ENCODE measurements at regions not wholly inside any gene's neighbourhood (a gene's known extent, or its start where the extent isn't known, plus 50 kb on each side); places are given as distances from the start of the nearest gene placed in this dataset.

DNA sequence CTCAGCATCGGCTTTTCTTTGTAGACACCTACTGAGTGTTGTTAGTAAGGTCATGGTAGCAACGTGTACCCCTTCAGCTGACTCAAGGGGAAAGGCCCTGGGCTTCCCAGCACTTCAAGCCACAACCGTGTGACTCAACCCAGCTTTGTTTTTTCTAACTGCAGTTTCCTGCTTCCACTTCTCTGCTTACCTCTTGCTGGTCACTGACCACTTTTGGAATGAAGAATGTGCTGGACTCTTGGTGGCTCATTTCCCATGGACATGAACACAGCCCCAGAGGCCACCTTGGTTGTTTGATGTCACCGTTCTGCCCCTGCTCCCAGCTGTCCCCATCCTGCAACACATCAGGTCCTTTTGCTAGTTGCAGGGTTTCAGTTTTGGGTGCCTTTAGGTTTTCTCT, 69.5 kb upstream of the ZNF438 start:
- Histone ChIP-seq H3K27me3 (replicated peaks; ENCODE audit: control insufficient read depth, insufficient read depth, low read length) (no peaks in the 10 kb centered on the region), H3K4me3 (ENCODE audit: low read length) (no peak overlapping the region), H3K36me3 (ENCODE audit: control insufficient read depth, insufficient read depth, low read length, severe bottlenecking) (no peaks in the 10 kb centered on the region), H3K9me3 (ENCODE audit: control insufficient read depth, low read length) (no peaks in the 10 kb centered on the region), H3K9ac (ENCODE audit: low read length) (no peak overlapping the region), H3K4me1 (ENCODE audit: control insufficient read depth, insufficient read depth, low read length) (peaks cover 12% of the 10 kb centered on the region)
- peak; percentile 60 for DNase-seq (ENCODE audit: low read depth)

DNA sequence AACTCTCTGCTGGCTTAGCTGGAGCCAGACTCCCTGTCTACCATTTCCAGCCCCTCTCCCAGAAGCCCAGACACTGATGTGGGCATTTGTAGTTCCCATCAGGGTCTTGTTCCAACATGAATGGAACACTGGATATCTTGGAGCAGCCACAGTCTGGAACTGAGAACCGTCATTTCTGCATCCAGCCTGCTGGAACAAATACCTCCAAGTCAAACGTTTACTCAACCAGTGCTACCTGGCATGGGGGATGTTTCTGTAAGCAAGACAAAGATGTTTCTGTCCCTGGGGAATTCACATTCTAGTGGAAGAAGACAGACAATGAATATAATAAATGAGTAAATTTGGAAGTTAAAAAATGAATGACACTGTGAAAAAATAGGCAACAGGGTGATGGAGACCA, 70.8 kb upstream of the ZNF438 start:
- DNase-seq (ENCODE audit: low read depth) = no peak
- H3K4me3 ChIP-seq (ENCODE audit: low read length) = no peak overlapping the region
- no peaks in the 10 kb centered on the region for H3K36me3 ChIP-seq (ENCODE audit: control insufficient read depth, insufficient read depth, low read length, severe bottlenecking)
- no peak overlapping the region for H3K9ac ChIP-seq (ENCODE audit: low read length)
- H3K9me3 ChIP-seq (ENCODE audit: control insufficient read depth, low read length) = no peaks in the 10 kb centered on the region
- H3K27me3 ChIP-seq (replicated peaks; ENCODE audit: control insufficient read depth, insufficient read depth, low read length) = no peaks in the 10 kb centered on the region
- peaks cover 12% of the 10 kb centered on the region for H3K4me1 ChIP-seq (ENCODE audit: control insufficient read depth, insufficient read depth, low read length)

DNA sequence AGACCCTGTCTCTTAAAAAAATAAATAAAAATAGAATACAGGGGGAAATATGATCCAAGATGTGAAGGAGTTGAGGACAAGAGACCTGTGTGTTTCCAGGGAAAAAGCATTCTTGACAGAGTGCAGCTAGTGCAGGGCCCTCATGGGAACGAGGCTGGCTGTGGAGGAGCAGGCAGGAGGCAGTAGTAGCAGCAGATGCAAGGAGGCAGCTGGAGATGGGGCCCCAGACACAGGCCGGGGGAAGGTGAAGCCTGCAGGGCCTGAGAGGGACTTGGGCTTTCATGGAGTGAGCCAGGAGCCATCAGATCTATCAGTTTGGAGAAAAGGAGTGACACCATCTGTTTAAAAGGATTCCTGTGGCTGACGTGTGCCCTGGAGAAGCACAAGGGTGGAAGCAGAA, 71.4 kb upstream of the ZNF438 start:
- H3K9ac ChIP-seq (ENCODE audit: low read length) = no peak overlapping the region
- no peak for DNase-seq (ENCODE audit: low read depth)

GRCh38 chr10:31112961-31113360, 81.3 kb upstream of the ZNF438 start:
- no peaks in the 10 kb centered on the region for H3K27me3 ChIP-seq (replicated peaks; ENCODE audit: control insufficient read depth, insufficient read depth, low read length)
- peaks cover 3% of the 10 kb centered on the region for H3K4me1 ChIP-seq (ENCODE audit: control insufficient read depth, insufficient read depth, low read length)
- peaks cover 6% of the 10 kb centered on the region for H3K9me3 ChIP-seq (ENCODE audit: control insufficient read depth, low read length)
- no peaks in the 10 kb centered on the region for H3K36me3 ChIP-seq (ENCODE audit: control insufficient read depth, insufficient read depth, low read length, severe bottlenecking)
- no peak overlapping the region for H3K9ac ChIP-seq (ENCODE audit: low read length)
- no peak overlapping the region for H3K4me3 ChIP-seq (ENCODE audit: low read length)
- DNase-seq (ENCODE audit: low read depth) = no peak

More for the DNA sequence above, 71.4 kb upstream of the ZNF438 start:
- Histone ChIP-seq H3K27me3 (replicated peaks; ENCODE audit: control insufficient read depth, insufficient read depth, low read length) (no peaks in the 10 kb centered on the region), H3K9me3 (ENCODE audit: control insufficient read depth, low read length) (no peaks in the 10 kb centered on the region), H3K4me3 (ENCODE audit: low read length) (no peak overlapping the region), H3K4me1 (ENCODE audit: control insufficient read depth, insufficient read depth, low read length) (peaks cover 8% of the 10 kb centered on the region), H3K36me3 (ENCODE audit: control insufficient read depth, insufficient read depth, low read length, severe bottlenecking) (no peaks in the 10 kb centered on the region)

DNA sequence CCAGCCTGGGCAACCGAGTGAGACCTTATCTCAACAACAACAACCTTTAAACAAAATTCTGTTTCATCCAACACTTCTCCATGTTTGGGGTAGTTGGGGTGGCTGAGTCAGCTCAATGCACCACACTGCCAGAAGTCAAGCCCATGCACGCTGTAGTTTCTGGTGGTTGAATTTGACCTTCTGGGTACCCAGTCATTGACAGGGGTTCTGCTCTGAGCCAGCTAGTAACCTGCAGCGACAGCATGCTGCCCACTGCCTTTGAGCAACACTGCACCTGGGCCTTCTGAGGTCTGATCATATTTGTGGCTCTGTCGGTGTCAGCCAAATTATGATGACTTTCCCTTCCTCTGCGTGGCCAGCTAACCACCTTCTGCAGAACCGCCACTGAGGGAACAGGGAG, 84.6 kb upstream of the ZNF438 start:
- peaks cover 11% of the 10 kb centered on the region for H3K4me1 ChIP-seq (ENCODE audit: control insufficient read depth, insufficient read depth, low read length)
- no peaks in the 10 kb centered on the region for H3K27me3 ChIP-seq (replicated peaks; ENCODE audit: control insufficient read depth, insufficient read depth, low read length)
- H3K9me3 ChIP-seq (ENCODE audit: control insufficient read depth, low read length) = peaks cover 6% of the 10 kb centered on the region
- H3K36me3 ChIP-seq (ENCODE audit: control insufficient read depth, insufficient read depth, low read length, severe bottlenecking) = no peaks in the 10 kb centered on the region
- no peak overlapping the region for H3K4me3 ChIP-seq (ENCODE audit: low read length)
- H3K9ac ChIP-seq (ENCODE audit: low read length) = no peak overlapping the region
- DNase-seq (ENCODE audit: low read depth) = no peak

DNA sequence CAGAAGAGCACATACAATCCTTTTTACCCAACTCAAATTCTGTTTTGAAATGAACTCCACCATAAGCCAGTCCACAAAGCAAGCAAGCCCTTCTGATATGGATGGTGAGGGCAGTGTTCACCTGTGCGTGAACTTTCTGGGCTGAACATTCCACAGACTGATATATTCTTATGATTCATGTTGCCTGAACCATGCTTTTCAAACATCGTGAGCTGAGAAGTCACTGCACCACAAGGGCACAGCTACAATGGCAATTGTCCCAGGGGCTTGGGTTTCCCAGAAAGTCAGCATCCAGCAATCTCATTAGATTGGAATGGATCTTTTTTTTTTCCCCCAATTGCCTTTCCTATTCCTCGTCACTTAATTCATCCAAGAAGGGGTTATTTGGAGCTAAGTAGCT, 86.9 kb upstream of the ZNF438 start:
- Histone ChIP-seq H3K9me3 (ENCODE audit: control insufficient read depth, low read length) (no peaks in the 10 kb centered on the region), H3K4me3 (ENCODE audit: low read length) (no peak overlapping the region), H3K4me1 (ENCODE audit: control insufficient read depth, insufficient read depth, low read length) (peaks cover 17% of the 10 kb centered on the region), H3K27me3 (replicated peaks; ENCODE audit: control insufficient read depth, insufficient read depth, low read length) (no peaks in the 10 kb centered on the region), H3K9ac (ENCODE audit: low read length) (no peak overlapping the region), H3K36me3 (ENCODE audit: control insufficient read depth, insufficient read depth, low read length, severe bottlenecking) (no peaks in the 10 kb centered on the region)
- DNase-seq (ENCODE audit: low read depth) = peak; percentile 34

- Histone ChIP-seq H3K9ac (ENCODE audit: low read length) (peak overlapping the region; percentile 68), H3K4me1 (ENCODE audit: control insufficient read depth, insufficient read depth, low read length) (peaks cover 27% of the 10 kb centered on the region), H3K36me3 (ENCODE audit: control insufficient read depth, insufficient read depth, low read length, severe bottlenecking) (no peaks in the 10 kb centered on the region), H3K9me3 (ENCODE audit: control insufficient read depth, low read length) (no peaks in the 10 kb centered on the region), H3K27me3 (replicated peaks; ENCODE audit: control insufficient read depth, insufficient read depth, low read length) (no peaks in the 10 kb centered on the region), H3K4me3 (ENCODE audit: low read length) (no peak overlapping the region)
- peak; percentile 19 for DNase-seq (ENCODE audit: low read depth)
Observed at GRCh38 chr10:31120392-31120791, 88.7 kb upstream of the ZNF438 start.

DNA sequence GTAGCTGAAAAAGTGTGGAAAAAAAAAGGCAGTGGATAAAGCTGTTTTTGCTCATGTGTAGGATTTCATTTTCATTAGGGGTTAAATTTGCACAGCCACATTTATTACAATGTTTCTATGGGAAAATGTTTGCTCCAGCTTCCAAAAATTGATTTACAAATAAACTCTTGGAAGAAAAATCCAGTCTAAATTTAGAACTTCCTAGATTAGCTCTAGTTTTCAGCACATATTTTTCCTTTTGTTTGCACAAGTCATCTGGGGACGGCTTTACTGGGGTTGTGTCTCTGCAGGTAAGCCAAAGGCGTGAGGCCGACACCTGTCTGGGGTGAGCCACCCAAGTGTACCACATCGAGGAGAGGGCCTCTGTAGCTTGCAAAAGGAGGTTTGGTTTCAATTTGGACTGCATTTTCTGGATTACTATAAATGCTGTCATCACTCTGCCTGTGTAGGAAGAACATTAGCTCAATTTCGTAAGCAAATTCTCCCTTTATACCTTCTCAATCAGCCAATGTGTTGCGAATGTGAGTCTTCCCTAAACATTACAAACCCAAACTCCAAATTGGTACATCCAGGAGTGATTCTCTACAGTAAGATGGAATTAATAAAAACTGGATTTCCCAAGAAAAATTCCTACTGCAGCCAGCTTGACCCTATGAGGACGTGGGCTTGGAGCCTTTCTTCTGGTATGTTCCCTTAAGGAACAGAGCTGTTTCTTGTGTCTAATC, 89.5 kb upstream of the ZNF438 start:
- Histone ChIP-seq H3K36me3 (ENCODE audit: control insufficient read depth, insufficient read depth, low read length, severe bottlenecking) (no peaks in the 10 kb centered on the region), H3K9ac (ENCODE audit: low read length) (peak overlapping the region; percentile 68), H3K4me3 (ENCODE audit: low read length) (peak overlapping the region; percentile 62), H3K9me3 (ENCODE audit: control insufficient read depth, low read length) (no peaks in the 10 kb centered on the region), H3K27me3 (replicated peaks; ENCODE audit: control insufficient read depth, insufficient read depth, low read length) (no peaks in the 10 kb centered on the region), H3K4me1 (ENCODE audit: control insufficient read depth, insufficient read depth, low read length) (peaks cover 27% of the 10 kb centered on the region)
- DNase-seq (ENCODE audit: low read depth) = peak; percentile 76

DNA sequence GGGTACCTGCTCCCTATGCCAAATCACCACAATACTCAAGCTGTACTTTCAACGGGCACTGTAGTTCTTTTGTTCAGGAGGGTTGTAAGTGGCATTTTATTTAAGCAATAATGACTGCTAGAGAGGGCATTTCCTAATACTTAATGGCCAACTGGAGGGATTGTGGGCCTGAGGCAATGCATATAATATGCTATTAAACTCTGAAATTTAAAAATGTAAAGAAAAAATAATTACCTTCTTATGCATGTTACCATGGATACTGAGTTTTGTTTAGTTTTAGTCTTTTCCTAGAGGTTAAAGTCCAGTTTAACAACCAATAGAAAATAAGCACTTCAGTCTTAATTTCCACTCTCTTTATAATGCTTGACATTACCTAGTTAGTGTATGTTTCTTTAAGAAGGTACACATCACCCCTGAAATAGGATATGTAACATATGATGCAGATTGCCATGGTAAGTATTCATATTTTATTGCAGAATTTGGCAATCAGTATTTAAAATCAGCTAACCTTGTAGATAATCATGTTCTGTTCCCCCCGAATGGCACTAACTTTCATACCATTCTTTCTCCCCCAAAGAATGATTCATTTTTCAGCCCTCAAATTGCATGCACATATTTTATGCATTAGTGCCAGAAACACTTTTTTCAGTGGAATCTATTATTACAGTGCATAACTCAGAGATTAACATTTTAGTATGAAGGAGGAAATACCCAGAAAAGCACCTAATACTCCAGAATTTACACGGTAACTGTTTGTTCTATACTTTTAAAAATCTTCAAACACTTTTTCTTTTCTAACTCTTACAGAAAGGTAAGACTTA, 90.3 kb upstream of the ZNF438 start:
- H3K4me3 ChIP-seq (ENCODE audit: low read length) = peak overlapping the region; percentile 62
- peaks cover 27% of the 10 kb centered on the region for H3K4me1 ChIP-seq (ENCODE audit: control insufficient read depth, insufficient read depth, low read length)
- no peaks in the 10 kb centered on the region for H3K36me3 ChIP-seq (ENCODE audit: control insufficient read depth, insufficient read depth, low read length, severe bottlenecking)
- H3K9me3 ChIP-seq (ENCODE audit: control insufficient read depth, low read length) = no peaks in the 10 kb centered on the region
- no peaks in the 10 kb centered on the region for H3K27me3 ChIP-seq (replicated peaks; ENCODE audit: control insufficient read depth, insufficient read depth, low read length)
- peak overlapping the region; percentile 68 for H3K9ac ChIP-seq (ENCODE audit: low read length)
- DNase-seq (ENCODE audit: low read depth) = peak; percentile 73

DNA sequence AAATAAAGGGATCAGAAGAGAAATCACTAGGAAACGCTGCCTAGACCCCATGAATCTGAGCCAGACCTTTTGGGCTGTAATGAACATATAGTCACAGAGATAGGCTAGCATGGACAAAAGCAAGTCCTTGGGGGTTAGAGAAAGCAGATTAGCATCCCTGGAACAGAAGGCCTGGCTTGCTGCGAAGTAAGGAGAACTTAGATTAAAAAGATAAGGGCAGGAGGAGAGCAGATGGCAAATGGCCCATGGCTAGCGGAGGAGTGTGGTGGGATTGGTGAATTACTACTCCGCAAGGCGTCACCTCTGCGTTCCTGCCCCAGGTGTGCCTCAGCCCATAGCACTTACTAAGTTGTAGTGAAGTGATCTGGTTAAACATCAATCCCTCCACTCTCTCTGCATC, 92.3 kb upstream of the ZNF438 start:
- H3K9me3 ChIP-seq (ENCODE audit: control insufficient read depth, low read length) = no peaks in the 10 kb centered on the region
- no peak overlapping the region for H3K4me3 ChIP-seq (ENCODE audit: low read length)
- H3K36me3 ChIP-seq (ENCODE audit: control insufficient read depth, insufficient read depth, low read length, severe bottlenecking) = no peaks in the 10 kb centered on the region
- peaks cover 33% of the 10 kb centered on the region for H3K4me1 ChIP-seq (ENCODE audit: control insufficient read depth, insufficient read depth, low read length)
- H3K27me3 ChIP-seq (replicated peaks; ENCODE audit: control insufficient read depth, insufficient read depth, low read length) = no peaks in the 10 kb centered on the region
- no peak overlapping the region for H3K9ac ChIP-seq (ENCODE audit: low read length)
- no peak for DNase-seq (ENCODE audit: low read depth)

- H3K9me3 ChIP-seq (ENCODE audit: control insufficient read depth, low read length) = no peaks in the 10 kb centered on the region
- H3K36me3 ChIP-seq (ENCODE audit: control insufficient read depth, insufficient read depth, low read length, severe bottlenecking) = no peaks in the 10 kb centered on the region
- peak; percentile 18 for DNase-seq (ENCODE audit: low read depth)
Observed at GRCh38 chr10:31124852-31125251, 93.2 kb upstream of the ZNF438 start.

More at GRCh38 chr10:31124852-31125251, 93.2 kb upstream of the ZNF438 start:
- no peak overlapping the region for H3K4me3 ChIP-seq (ENCODE audit: low read length)
- H3K27me3 ChIP-seq (replicated peaks; ENCODE audit: control insufficient read depth, insufficient read depth, low read length) = no peaks in the 10 kb centered on the region
- peaks cover 37% of the 10 kb centered on the region for H3K4me1 ChIP-seq (ENCODE audit: control insufficient read depth, insufficient read depth, low read length)
- no peak overlapping the region for H3K9ac ChIP-seq (ENCODE audit: low read length)
